ENCODE measurements at regions not wholly inside any gene's neighbourhood (a gene's known extent, or its start where the extent isn't known, plus 50 kb on each side); places are given as distances from the start of the nearest gene placed in this dataset.

DNA sequence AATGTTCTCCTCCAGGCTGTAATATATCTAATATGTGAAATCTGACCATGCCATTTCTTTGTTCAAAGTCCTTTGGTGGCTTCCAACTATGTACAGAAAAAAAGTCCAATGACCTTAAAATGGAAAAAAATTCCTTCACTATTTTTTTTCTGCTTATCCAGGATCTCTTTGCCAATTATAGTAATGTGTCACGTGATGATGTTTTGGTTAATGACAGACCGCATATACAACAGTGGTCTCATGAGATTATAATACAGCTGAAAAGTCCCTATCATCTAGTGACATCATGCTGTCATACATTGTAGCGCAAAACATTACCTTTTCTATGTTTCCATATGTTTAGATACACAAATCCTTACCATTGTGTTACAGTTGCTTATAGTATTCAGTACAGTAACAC lies 477.6 kb downstream of the TMEM232 start:
- Histone ChIP-seq H3K4me1 (no peaks in the 10 kb centered on the region), H3K79me2 (no peaks in the 10 kb centered on the region), H3K4me2 (ENCODE audit: low read length) (no peak overlapping the region), H3K36me3 (ENCODE audit: control insufficient read depth, insufficient read depth, low read length) (no peaks in the 10 kb centered on the region), H2AFZ (no peak overlapping the region), H3K27ac (no peak overlapping the region), H3K27me3 (ENCODE audit: control insufficient read depth, insufficient read depth, low read length) (no peaks in the 10 kb centered on the region), H3K9ac (no peak overlapping the region), H3K4me3 (ENCODE audit: low read depth, low read length) (no peak overlapping the region), H3K9me3 (ENCODE audit: control insufficient read depth, low read length) (no peaks in the 10 kb centered on the region)
- TF ChIP-seq, protein P1, sequence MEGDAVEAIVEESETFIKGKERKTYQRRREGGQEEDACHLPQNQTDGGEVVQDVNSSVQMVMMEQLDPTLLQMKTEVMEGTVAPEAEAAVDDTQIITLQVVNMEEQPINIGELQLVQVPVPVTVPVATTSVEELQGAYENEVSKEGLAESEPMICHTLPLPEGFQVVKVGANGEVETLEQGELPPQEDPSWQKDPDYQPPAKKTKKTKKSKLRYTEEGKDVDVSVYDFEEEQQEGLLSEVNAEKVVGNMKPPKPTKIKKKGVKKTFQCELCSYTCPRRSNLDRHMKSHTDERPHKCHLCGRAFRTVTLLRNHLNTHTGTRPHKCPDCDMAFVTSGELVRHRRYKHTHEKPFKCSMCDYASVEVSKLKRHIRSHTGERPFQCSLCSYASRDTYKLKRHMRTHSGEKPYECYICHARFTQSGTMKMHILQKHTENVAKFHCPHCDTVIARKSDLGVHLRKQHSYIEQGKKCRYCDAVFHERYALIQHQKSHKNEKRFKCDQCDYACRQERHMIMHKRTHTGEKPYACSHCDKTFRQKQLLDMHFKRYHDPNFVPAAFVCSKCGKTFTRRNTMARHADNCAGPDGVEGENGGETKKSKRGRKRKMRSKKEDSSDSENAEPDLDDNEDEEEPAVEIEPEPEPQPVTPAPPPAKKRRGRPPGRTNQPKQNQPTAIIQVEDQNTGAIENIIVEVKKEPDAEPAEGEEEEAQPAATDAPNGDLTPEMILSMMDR (IDR thresholded peaks at IDR 0.05) = no peak

DNA sequence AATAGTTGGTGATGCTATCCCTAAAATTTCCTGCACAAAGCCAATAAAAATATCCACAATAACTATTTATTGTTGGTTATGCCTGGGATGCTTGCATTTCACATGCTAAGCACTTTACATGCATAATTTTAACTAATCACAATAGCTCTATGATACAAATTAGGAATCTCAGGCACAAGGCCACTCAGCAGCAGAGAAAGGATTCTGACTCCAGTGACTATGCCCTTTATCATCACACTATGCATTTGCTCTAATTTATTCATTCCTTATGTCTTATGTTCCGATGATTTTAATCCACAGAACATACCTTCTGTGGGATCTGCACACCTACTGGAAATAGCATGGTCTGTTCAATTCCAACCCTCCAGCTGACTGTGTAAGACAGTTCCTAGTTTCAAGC lies 476.1 kb downstream of the TMEM232 start:
- H3K9me3 ChIP-seq (ENCODE audit: control insufficient read depth, low read length) = no peaks in the 10 kb centered on the region
- no peaks in the 10 kb centered on the region for H3K36me3 ChIP-seq (ENCODE audit: control insufficient read depth, insufficient read depth, low read length)
- no peaks in the 10 kb centered on the region for H3K4me1 ChIP-seq
- no peak overlapping the region for H3K9ac ChIP-seq
- H3K4me2 ChIP-seq (ENCODE audit: low read length) = no peak overlapping the region
- no peak overlapping the region for H3K4me3 ChIP-seq (ENCODE audit: low read depth, low read length)
- H3K27me3 ChIP-seq (ENCODE audit: control insufficient read depth, insufficient read depth, low read length) = no peaks in the 10 kb centered on the region
- H3K27ac ChIP-seq = no peak overlapping the region
- TF ChIP-seq, protein P1 (IDR thresholded peaks at IDR 0.05) = no peak
- no peaks in the 10 kb centered on the region for H3K79me2 ChIP-seq
- H2AFZ ChIP-seq = no peak overlapping the region

DNA sequence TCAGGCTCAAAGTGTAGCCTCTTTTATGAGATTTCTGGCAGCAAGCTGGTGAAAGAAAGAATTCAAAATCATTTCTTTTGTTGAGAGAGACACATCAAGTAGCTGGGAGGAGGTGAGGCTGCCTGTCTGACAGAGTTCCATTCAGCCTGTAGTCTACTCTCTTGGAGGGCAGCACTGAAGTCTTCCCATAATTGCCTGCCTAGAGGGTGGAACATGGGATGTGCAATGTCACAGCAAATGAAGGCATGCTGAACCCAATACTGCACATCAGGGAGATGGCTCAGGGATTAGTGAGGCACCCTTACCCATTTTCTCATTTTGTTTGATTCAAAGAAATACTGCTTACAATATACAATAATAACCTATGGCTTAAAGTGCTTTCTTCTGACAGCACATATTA lies 475.7 kb downstream of the TMEM232 start:
- Histone ChIP-seq H3K27me3 (ENCODE audit: control insufficient read depth, insufficient read depth, low read length) (no peaks in the 10 kb centered on the region), H3K4me3 (ENCODE audit: low read depth, low read length) (no peak overlapping the region), H3K79me2 (no peaks in the 10 kb centered on the region), H3K27ac (no peak overlapping the region), H3K4me1 (no peaks in the 10 kb centered on the region), H3K9ac (no peak overlapping the region), H3K9me3 (ENCODE audit: control insufficient read depth, low read length) (no peaks in the 10 kb centered on the region), H3K36me3 (ENCODE audit: control insufficient read depth, insufficient read depth, low read length) (no peaks in the 10 kb centered on the region), H2AFZ (no peak overlapping the region), H3K4me2 (ENCODE audit: low read length) (no peak overlapping the region)
- TF ChIP-seq, protein P1 (IDR thresholded peaks at IDR 0.05) = no peak

DNA sequence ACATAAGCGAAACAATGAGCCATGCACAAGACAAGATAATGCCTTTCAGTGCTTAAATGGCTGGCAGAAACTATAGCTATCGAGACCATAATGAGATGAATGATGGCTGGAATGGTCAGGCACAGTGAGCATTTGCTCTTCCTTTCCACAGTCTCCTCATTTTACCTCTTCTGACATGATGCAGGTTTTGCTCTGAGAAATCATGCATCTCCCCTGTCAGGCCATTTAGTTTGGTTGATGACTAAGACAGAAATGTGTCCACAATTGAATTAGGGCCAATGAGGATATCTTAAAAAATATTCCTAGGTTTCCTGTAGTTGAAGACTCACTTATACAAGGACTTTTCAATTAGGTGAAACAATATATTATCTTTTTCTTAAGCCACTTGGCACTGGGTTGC lies 475.1 kb downstream of the TMEM232 start:
- Histone ChIP-seq H3K9me3 (ENCODE audit: control insufficient read depth, low read length) (no peaks in the 10 kb centered on the region), H3K27ac (no peak overlapping the region), H2AFZ (no peak overlapping the region), H3K4me1 (no peaks in the 10 kb centered on the region), H3K4me3 (ENCODE audit: low read depth, low read length) (no peak overlapping the region), H3K27me3 (ENCODE audit: control insufficient read depth, insufficient read depth, low read length) (no peaks in the 10 kb centered on the region), H3K36me3 (ENCODE audit: control insufficient read depth, insufficient read depth, low read length) (no peaks in the 10 kb centered on the region), H3K9ac (no peak overlapping the region), H3K4me2 (ENCODE audit: low read length) (no peak overlapping the region), H3K79me2 (no peaks in the 10 kb centered on the region)
- TF ChIP-seq, protein P1 (IDR thresholded peaks at IDR 0.05) = no peak

DNA sequence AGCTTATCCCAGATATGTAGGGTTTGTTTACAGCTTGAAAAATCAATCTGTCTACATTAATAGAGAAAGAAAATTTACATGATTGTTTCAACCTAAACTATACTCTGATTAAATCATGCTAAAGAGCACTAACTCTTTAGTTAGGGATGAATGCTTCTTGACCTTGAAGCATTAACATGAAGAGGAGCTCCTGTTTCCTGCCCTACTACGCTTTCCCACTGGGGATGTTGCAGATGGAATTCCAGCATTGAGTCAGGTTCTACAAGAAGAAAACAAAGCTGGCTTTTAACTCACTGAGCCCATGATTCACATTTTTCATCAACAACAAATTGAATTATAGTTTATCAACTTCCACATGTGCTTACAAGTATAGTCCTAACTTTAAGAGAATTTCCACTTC lies 471.3 kb downstream of the TMEM232 start:
- H3K9me3 ChIP-seq (ENCODE audit: control insufficient read depth, low read length) = no peaks in the 10 kb centered on the region
- H3K9ac ChIP-seq = no peak overlapping the region
- no peak overlapping the region for H3K4me3 ChIP-seq (ENCODE audit: low read depth, low read length)
- no peaks in the 10 kb centered on the region for H3K36me3 ChIP-seq (ENCODE audit: control insufficient read depth, insufficient read depth, low read length)
- no peaks in the 10 kb centered on the region for H3K79me2 ChIP-seq
- H3K4me1 ChIP-seq = no peaks in the 10 kb centered on the region
- TF ChIP-seq, protein P1 (IDR thresholded peaks at IDR 0.05) = no peak
- H3K4me2 ChIP-seq (ENCODE audit: low read length) = no peak overlapping the region
- H2AFZ ChIP-seq = no peak overlapping the region
- H3K27ac ChIP-seq = no peak overlapping the region
- no peaks in the 10 kb centered on the region for H3K27me3 ChIP-seq (ENCODE audit: control insufficient read depth, insufficient read depth, low read length)

Measured in parathyroid adenoma (tissue), 2 donors.